GM12891 (cell line): ENCODE measurements at regions not wholly inside any gene's neighbourhood (a gene's known extent, or its start where the extent isn't known, plus 50 kb on each side); places are given as distances from the start of the nearest gene placed in this dataset.

Experiments used
- POLR2A ChIP-seq: IDR thresholded peaks from 2 replicates; pipeline ENCODE4 v1.6.1; 2011; ENCODE audit warnings: low read depth, low read length, control low read depth
- POLR2AphosphoS5 ChIP-seq: IDR thresholded peaks from 2 replicates; pipeline ENCODE4 v1.6.1; 2011; ENCODE audit warnings: low read depth, low read length, control low read depth
- POU2F2 ChIP-seq: IDR thresholded peaks from 2 replicates; pipeline ENCODE4 v1.6.1; 2011; ENCODE audit warnings: low read depth, mild to moderate bottlenecking, control low read depth, low read length, moderate library complexity
- TAF1 ChIP-seq: IDR thresholded peaks from 2 replicates; pipeline ENCODE4 v1.6.1; 2011; ENCODE audit warnings: low read depth, low read length, control low read depth

GRCh38 chr11:79971255-79971654, 530.4 kb upstream of the TENM4 start:
- TF ChIP-seq TAF1 (no peak), POLR2AphosphoS5 (no peak), POLR2A (no peak), POU2F2 (no peak)
